CD4-positive, alpha-beta memory T cell (primary cell): ENCODE measurements at regions not wholly inside any gene's neighbourhood (a gene's known extent, or its start where the extent isn't known, plus 50 kb on each side); places are given as distances from the start of the nearest gene placed in this dataset.

ENCODE experiments used
- CTCF ChIA-PET: fragments of 350-600 bp; sonication (Branson Sonifier 250); formaldehyde crosslinking; loops from one replicate; lab custom pipeline; 2021; ENCODE audit warnings: inconsistent platforms; ENCODE audit not compliant: partially characterized antibody; lab: Charles Lee
- POLR2A ChIA-PET: fragments of 350-600 bp; sonication (Branson Sonifier 250); formaldehyde crosslinking; loops from one replicate; lab custom pipeline; 2021; ENCODE audit not compliant: partially characterized antibody; lab: Charles Lee
- DNase-seq, 5 donors: peaks; one replicate each; pipeline versions ENCODE4 v3.0.0 to v3.0.0-alpha.2; 2020 to 2022; ENCODE audit warnings: mixed read lengths in 1 of 5
- H3K27ac ChIP-seq: one replicate; pipeline ENCODE4 v1.7.0; 2013; ENCODE audit warnings: low read depth, low read length
- H3K27me3 ChIP-seq: 2 replicates; pipeline ENCODE4 v1.7.0; 2013; ENCODE audit warnings: mild to moderate bottlenecking, low read length, moderate library complexity; ENCODE audit not compliant: insufficient read depth
- H3K36me3 ChIP-seq: 2 replicates; pipeline ENCODE4 v1.7.0; 2013; ENCODE audit warnings: mild to moderate bottlenecking, low read length, moderate library complexity; ENCODE audit not compliant: insufficient read depth
- H3K4me1 ChIP-seq: 2 replicates; pipeline ENCODE4 v1.7.0; 2013; ENCODE audit warnings: mild to moderate bottlenecking, low read length, moderate library complexity; ENCODE audit not compliant: insufficient read depth
- H3K4me3 ChIP-seq, 2 donors: one replicate each; pipeline ENCODE4 v1.7.0; 2013; ENCODE audit warnings: low read length in 2 of 2, mild to moderate bottlenecking in 1 of 2
- H3K9me3 ChIP-seq, 2 donors: one replicate each; pipeline ENCODE4 v1.7.0; 2013; ENCODE audit warnings: low read length in 2 of 2, control low read depth in 1 of 2; ENCODE audit not compliant: control insufficient read depth in 1 of 2
- H3K27ac Mint-ChIP-seq, 7 donors: one replicate each; pipeline ENCODE4 v1.8.0; 2020 to 2021; ENCODE audit warnings: mixed read lengths in 7 of 7, mild to moderate bottlenecking in 6 of 7, inconsistent platforms in 3 of 7, moderate library complexity in 3 of 7
- H3K27me3 Mint-ChIP-seq, 2 donors: one replicate each; pipeline ENCODE4 v1.8.0; 2020 to 2021; ENCODE audit warnings: mixed read lengths in 2 of 2
- H3K36me3 Mint-ChIP-seq, 2 donors: one replicate each; pipeline ENCODE4 v1.8.0; 2020 to 2021; ENCODE audit warnings: mixed read lengths in 2 of 2, inconsistent platforms in 1 of 2, mild to moderate bottlenecking in 1 of 2
- H3K4me1 Mint-ChIP-seq, 4 donors: one replicate each; pipeline ENCODE4 v1.8.0; 2020 to 2021; ENCODE audit warnings: mixed read lengths in 4 of 4, mild to moderate bottlenecking in 1 of 4
- H3K4me3 Mint-ChIP-seq, 8 donors: one replicate each; pipeline ENCODE4 v1.8.0; 2020 to 2021; ENCODE audit warnings: mixed read lengths in 8 of 8, mild to moderate bottlenecking in 7 of 8, moderate library complexity in 6 of 8, inconsistent platforms in 3 of 8
- H3K9me3 Mint-ChIP-seq, 8 donors: one replicate each; pipeline ENCODE4 v1.8.0; 2020 to 2021; ENCODE audit warnings: mixed read lengths in 8 of 8, mild to moderate bottlenecking in 5 of 8, inconsistent platforms in 3 of 8, moderate library complexity in 1 of 8
- intact Hi-C: fragments of 100-400 bp; cut with micrococcal nuclease; formaldehyde crosslinking; loops from one replicate; pipeline ENCODE4 v1.15.1; 2023

DNA sequence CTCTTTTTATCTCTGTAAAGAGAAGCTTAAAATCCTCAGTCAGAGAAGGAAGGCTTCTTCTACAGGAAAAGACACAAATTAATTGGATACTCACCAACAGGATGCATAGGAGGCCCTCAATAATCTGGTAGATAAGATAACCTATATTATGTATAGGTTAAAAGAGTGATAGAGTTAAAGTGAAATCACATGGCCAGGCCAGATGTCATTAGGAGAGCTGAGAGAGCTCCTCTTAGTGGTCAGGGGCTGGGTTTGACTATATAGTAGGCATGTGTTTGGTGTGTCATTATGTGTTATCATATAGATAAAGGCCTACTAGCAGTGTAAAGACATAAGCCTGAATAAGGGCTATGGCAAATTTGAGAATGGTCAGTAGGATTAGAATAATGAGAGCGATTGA, 479.3 kb downstream of the EPHA3 start:
- Histone ChIP-seq H3K9me3 (no peaks in the 10 kb centered on the region), H3K36me3 (no peaks in the 10 kb centered on the region), H3K4me3 (no peak overlapping the region), H3K27ac (no peak overlapping the region), H3K4me1 (no peaks in the 10 kb centered on the region), H3K27me3 (no peaks in the 10 kb centered on the region)
- Mint-ChIP-seq H3K36me3 (no peaks in the 10 kb centered on the region), H3K4me1 (no peaks in the 10 kb centered on the region), H3K27ac (no peak overlapping the region), H3K27me3 (no peaks in the 10 kb centered on the region), H3K9me3 (peaks cover 0 to 11% (median 6%) of the 10 kb centered on the region in 8 donors), H3K4me3 (no peak overlapping the region)
- DNase-seq = no peak
- POLR2A ChIA-PET = no interaction called here
- intact Hi-C loops = no loop called here
- CTCF ChIA-PET = no interaction called here

DNA sequence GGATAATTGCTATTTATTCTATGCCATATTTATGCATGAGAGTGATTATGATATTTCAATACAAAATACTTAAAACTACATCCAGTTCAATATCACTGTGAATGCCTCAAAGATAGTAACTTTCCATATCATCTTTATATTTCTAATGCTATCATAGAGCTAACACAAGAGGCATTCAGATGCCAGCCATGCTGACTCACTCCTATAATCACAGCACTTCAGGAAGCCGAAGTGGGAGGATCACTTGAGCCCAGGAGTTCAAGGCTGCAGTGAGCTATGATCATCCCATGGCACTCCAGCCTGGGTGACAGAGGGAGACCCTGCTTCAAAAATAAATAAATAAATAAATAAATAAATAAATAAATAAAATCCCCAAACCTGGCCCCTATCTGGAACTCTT, 498.7 kb downstream of the EPHA3 start:
- intact Hi-C loops = no loop called here
- Histone ChIP-seq H3K4me3 (no peak overlapping the region), H3K4me1 (no peaks in the 10 kb centered on the region), H3K27me3 (no peaks in the 10 kb centered on the region), H3K36me3 (no peaks in the 10 kb centered on the region), H3K27ac (no peak overlapping the region), H3K9me3 (no peaks in the 10 kb centered on the region)
- POLR2A ChIA-PET = no interaction called here
- DNase-seq = no peak
- H3K27me3 Mint-ChIP-seq = no peaks in the 10 kb centered on the region
- peaks cover 0 to 22% (median 10%) of the 10 kb centered on the region in 8 donors for H3K9me3 Mint-ChIP-seq
- H3K4me1 Mint-ChIP-seq = no peaks in the 10 kb centered on the region
- CTCF ChIA-PET = no interaction called here
- no peak overlapping the region for H3K4me3 Mint-ChIP-seq
- no peak overlapping the region for H3K27ac Mint-ChIP-seq
- no peaks in the 10 kb centered on the region for H3K36me3 Mint-ChIP-seq

DNA sequence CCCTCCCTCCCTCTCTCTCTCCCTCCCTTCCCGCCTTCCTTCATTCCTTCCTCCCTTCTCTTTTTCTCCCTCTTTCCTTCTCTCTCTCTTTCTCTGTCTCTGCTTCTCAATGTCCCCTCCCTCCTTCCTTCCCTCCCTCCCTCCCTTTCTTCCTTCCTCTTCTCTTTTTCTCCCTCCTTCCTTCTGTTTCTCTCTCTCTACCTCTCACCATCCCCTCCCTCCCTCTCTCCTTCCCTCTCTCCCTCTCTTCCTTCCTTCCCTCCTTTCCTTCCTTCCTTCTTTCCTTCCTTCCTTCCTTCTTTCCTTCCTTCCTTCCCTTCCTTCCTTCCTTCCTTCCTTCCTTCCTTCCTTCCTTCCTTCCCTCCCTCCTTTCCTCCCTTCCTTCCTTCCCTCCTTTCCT, 504.6 kb downstream of the EPHA3 start:
- CTCF ChIA-PET = no interaction called here
- Histone ChIP-seq H3K9me3 (no peaks in the 10 kb centered on the region), H3K27me3 (no peaks in the 10 kb centered on the region), H3K27ac (no peak overlapping the region), H3K4me1 (no peaks in the 10 kb centered on the region), H3K4me3 (no peak overlapping the region), H3K36me3 (no peaks in the 10 kb centered on the region)
- H3K4me1 Mint-ChIP-seq = no peaks in the 10 kb centered on the region
- H3K9me3 Mint-ChIP-seq = peaks cover 2 to 20% (median 7%) of the 10 kb centered on the region in 8 donors
- no peaks in the 10 kb centered on the region for H3K27me3 Mint-ChIP-seq
- no peak overlapping the region for H3K4me3 Mint-ChIP-seq
- intact Hi-C loops = no loop called here
- no peaks in the 10 kb centered on the region for H3K36me3 Mint-ChIP-seq
- POLR2A ChIA-PET = no interaction called here
- H3K27ac Mint-ChIP-seq = no peak overlapping the region
- DNase-seq = no peak

DNA sequence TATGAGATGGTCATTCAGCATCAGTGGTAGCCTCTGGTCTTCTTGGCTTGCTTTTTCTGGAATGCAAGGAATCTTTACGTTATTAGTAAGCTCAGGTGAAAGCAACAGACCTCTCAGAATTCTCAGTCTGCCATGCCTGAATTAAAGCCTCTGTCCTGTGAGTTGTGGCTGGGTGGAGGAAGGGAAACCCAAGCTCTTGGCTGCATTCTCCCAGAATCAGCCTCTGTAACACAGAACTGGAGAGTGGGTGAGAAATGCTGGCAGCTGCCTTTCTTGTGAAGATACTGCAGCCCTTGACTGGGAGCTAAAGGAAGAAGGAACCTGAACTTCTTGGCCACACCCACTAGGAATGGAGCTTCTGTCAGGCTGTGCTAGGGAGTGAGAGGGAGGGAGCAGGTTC, 505.8 kb downstream of the EPHA3 start:
- ChIA-PET POLR2A (no interaction called here), CTCF (no interaction called here)
- H3K36me3 ChIP-seq = no peaks in the 10 kb centered on the region
- H3K9me3 ChIP-seq = no peaks in the 10 kb centered on the region
- Mint-ChIP-seq H3K27ac (no peak overlapping the region), H3K4me1 (no peaks in the 10 kb centered on the region), H3K9me3 (peaks cover 2 to 19% (median 8%) of the 10 kb centered on the region in 8 donors), H3K27me3 (no peaks in the 10 kb centered on the region), H3K36me3 (no peaks in the 10 kb centered on the region), H3K4me3 (no peak overlapping the region)
- H3K4me1 ChIP-seq = no peaks in the 10 kb centered on the region
- intact Hi-C loops = no loop called here
- no peak for DNase-seq
- H3K4me3 ChIP-seq = no peak overlapping the region
- H3K27me3 ChIP-seq = no peaks in the 10 kb centered on the region
- H3K27ac ChIP-seq = no peak overlapping the region

DNA sequence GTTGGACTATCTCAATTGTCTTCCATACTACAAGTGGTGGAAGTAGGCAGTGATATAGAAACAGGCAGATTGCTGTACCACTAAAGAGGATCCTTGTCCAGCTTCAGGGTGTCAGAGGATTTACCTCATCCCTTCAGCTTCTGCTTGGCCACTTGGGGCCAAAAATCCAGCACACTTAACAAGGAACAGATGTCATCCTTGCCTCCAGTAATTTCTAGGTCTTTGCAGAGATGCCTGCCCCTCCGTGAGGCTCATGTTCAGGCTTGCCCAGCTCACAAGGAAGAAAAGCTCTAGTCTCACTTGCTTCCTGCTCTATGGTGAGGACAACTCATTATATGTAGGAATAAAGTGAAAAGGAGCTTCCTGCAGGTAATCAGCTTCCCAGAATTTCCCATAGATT, 510.3 kb downstream of the EPHA3 start:
- H3K4me3 ChIP-seq = no peak overlapping the region
- H3K27ac Mint-ChIP-seq = no peak overlapping the region
- DNase-seq = no peak
- intact Hi-C loops = no loop called here
- POLR2A ChIA-PET = no interaction called here
- H3K9me3 ChIP-seq = no peaks in the 10 kb centered on the region
- no peak overlapping the region for H3K4me3 Mint-ChIP-seq
- H3K27me3 ChIP-seq = no peaks in the 10 kb centered on the region
- H3K27me3 Mint-ChIP-seq = no peaks in the 10 kb centered on the region
- CTCF ChIA-PET = no interaction called here
- no peaks in the 10 kb centered on the region for H3K36me3 ChIP-seq
- no peak overlapping the region for H3K27ac ChIP-seq
- no peaks in the 10 kb centered on the region for H3K4me1 Mint-ChIP-seq
- peaks cover 2 to 20% (median 7%) of the 10 kb centered on the region in 8 donors for H3K9me3 Mint-ChIP-seq
- H3K4me1 ChIP-seq = no peaks in the 10 kb centered on the region
- H3K36me3 Mint-ChIP-seq = no peaks in the 10 kb centered on the region

DNA sequence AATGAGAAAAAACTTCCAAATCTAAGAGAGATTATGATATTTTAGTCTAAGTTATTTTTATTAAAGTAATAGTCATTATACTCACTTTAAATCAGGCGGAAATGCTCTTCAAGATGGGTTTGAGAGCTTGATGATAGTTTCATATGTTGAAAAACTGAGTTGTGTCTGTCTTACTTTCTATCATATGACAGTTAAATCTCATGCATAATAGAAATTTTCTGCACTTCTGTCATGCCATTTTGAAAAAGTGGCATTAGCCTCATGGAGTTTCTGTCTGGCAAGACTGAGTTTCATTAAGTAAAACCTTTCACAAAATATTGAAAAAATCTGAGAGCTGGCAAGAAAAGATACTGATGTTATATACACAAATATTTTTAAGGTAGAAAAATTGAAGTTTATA, 511.8 kb downstream of the EPHA3 start:
- H3K27me3 ChIP-seq = no peaks in the 10 kb centered on the region
- intact Hi-C loops = no loop called here
- no peak for DNase-seq
- CTCF ChIA-PET = no interaction called here
- POLR2A ChIA-PET = no interaction called here
- H3K4me3 ChIP-seq = no peak overlapping the region
- no peak overlapping the region for H3K27ac Mint-ChIP-seq
- H3K36me3 Mint-ChIP-seq = no peaks in the 10 kb centered on the region
- no peaks in the 10 kb centered on the region for H3K9me3 ChIP-seq
- H3K4me1 ChIP-seq = no peaks in the 10 kb centered on the region
- no peak overlapping the region for H3K27ac ChIP-seq
- H3K36me3 ChIP-seq = no peaks in the 10 kb centered on the region
- peaks cover 0 to 12% (median 4%) of the 10 kb centered on the region in 8 donors for H3K9me3 Mint-ChIP-seq
- no peaks in the 10 kb centered on the region for H3K4me1 Mint-ChIP-seq
- no peaks in the 10 kb centered on the region for H3K27me3 Mint-ChIP-seq
- no peak overlapping the region for H3K4me3 Mint-ChIP-seq

DNA sequence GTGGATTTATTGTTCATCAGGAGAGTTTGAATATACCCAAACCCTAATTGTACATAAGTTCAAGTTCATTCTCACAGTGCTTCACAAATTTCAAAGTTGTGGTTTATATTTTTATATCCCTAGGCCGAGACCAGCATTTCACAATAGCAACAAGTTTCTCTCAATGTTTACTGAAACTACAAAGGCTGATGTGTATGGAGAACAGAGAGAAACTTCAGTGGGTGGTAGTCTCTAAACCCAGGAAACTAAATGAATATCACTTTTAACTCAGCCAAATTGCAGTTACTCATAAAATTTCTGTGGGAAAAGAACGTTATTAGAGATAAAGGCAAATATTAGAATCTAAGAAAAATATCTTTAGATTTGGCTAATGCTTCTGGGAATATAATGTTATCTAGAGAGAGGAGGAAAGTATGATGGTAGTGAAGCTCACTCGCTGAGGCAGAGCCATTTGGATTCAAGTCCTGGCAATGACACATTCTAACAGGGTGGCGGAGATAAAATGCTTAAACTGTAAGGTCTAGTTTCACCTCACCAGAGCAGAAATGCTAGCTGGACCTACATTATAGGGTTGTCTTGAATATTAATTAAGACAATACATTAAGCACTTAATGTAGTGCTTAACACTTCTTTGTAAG, 514.8 kb downstream of the EPHA3 start:
- no peak overlapping the region for H3K27ac ChIP-seq
- CTCF ChIA-PET = no interaction called here
- POLR2A ChIA-PET = no interaction called here
- no peaks in the 10 kb centered on the region for H3K4me1 ChIP-seq
- Mint-ChIP-seq H3K9me3 (peaks cover 0 to 9% (median 4%) of the 10 kb centered on the region in 8 donors), H3K27ac (no peak overlapping the region), H3K4me1 (no peaks in the 10 kb centered on the region), H3K4me3 (no peak overlapping the region), H3K36me3 (no peaks in the 10 kb centered on the region), H3K27me3 (no peaks in the 10 kb centered on the region)
- DNase-seq = no peak
- no peaks in the 10 kb centered on the region for H3K9me3 ChIP-seq
- intact Hi-C loops = no loop called here
- H3K4me3 ChIP-seq = no peak overlapping the region
- no peaks in the 10 kb centered on the region for H3K36me3 ChIP-seq
- no peaks in the 10 kb centered on the region for H3K27me3 ChIP-seq

DNA sequence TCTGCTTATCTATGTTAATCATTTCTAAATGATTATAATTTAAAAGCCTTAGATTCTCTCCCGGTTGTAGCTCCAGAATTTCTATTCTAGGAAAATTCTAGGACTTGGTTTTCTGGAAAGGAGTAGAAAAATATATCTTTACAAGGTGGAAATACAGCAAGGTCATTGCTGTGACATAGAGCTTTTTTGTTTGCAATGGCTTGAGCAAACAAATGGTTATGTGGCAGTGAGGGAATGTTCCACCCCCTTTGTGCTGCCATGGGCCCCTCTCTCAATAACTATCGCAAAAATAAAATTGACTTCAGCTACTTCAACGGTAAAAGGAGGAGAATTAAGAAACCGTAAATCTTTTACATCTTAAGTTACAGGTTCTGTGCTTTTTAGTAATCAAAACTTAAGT, 517.1 kb downstream of the EPHA3 start:
- Mint-ChIP-seq H3K4me3 (no peak overlapping the region), H3K4me1 (no peaks in the 10 kb centered on the region), H3K27ac (no peak overlapping the region), H3K27me3 (no peaks in the 10 kb centered on the region), H3K9me3 (peaks cover 2 to 13% (median 6%) of the 10 kb centered on the region in 8 donors), H3K36me3 (no peaks in the 10 kb centered on the region)
- ChIA-PET CTCF (no interaction called here), POLR2A (no interaction called here)
- peaks cover 0 to 6% of the 10 kb centered on the region in 2 donors for H3K9me3 ChIP-seq
- H3K36me3 ChIP-seq = no peaks in the 10 kb centered on the region
- DNase-seq = no peak
- no peak overlapping the region for H3K27ac ChIP-seq
- intact Hi-C loops = no loop called here
- no peaks in the 10 kb centered on the region for H3K4me1 ChIP-seq
- H3K4me3 ChIP-seq = no peak overlapping the region
- H3K27me3 ChIP-seq = no peaks in the 10 kb centered on the region
